ENCODE measurements at regions not wholly inside any gene's neighbourhood (a gene's known extent, or its start where the extent isn't known, plus 50 kb on each side); places are given as distances from the start of the nearest gene placed in this dataset.

DNA sequence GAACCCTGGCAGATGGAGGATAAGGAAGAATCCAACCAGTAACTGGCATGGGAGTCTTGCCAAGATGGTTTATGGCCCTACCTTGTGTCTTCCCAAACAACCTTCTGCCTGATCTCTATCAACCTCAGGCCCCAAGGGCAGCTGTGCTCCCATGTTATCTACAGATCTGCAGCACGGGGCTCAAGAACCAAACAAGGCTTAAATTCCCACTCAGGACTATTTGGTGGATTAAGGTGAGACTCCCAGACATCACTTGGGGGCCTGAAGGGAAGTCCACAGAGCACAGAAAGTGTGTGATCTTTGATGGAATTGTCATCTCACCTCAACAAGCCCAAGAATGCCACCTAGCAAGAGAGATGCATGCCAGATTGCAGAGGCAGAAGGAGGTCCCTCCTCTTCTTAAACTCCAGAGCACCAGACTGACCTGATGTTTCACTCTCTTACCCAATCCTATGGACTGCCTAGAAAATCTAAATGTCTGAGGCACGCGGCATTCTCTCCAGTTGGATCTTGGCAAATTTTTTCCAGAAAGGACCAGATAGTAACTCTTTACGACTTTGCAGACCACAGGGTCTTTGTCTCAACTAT, 759.5 kb upstream of the TBX3 start:
- no peaks in the 10 kb centered on the region for H3K27me3 ChIP-seq (ENCODE audit: insufficient read depth, low read length)
- no peak overlapping the region for H3K4me3 ChIP-seq (ENCODE audit: low read depth, low read length, poor library complexity, severe bottlenecking)
- TF ChIP-seq EZH2 (IDR thresholded peaks at IDR 0.05; ENCODE audit: borderline replicate concordance, low read length) = no peak
- TF ChIP-seq, protein P1, sequence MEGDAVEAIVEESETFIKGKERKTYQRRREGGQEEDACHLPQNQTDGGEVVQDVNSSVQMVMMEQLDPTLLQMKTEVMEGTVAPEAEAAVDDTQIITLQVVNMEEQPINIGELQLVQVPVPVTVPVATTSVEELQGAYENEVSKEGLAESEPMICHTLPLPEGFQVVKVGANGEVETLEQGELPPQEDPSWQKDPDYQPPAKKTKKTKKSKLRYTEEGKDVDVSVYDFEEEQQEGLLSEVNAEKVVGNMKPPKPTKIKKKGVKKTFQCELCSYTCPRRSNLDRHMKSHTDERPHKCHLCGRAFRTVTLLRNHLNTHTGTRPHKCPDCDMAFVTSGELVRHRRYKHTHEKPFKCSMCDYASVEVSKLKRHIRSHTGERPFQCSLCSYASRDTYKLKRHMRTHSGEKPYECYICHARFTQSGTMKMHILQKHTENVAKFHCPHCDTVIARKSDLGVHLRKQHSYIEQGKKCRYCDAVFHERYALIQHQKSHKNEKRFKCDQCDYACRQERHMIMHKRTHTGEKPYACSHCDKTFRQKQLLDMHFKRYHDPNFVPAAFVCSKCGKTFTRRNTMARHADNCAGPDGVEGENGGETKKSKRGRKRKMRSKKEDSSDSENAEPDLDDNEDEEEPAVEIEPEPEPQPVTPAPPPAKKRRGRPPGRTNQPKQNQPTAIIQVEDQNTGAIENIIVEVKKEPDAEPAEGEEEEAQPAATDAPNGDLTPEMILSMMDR (IDR thresholded peaks at IDR 0.05; ENCODE audit: low read length) = no peak
- H4K20me1 ChIP-seq (ENCODE audit: insufficient read depth, low read length) = no peaks in the 10 kb centered on the region
- no peak overlapping the region for H3K27ac ChIP-seq (ENCODE audit: low read depth, low read length, poor library complexity, severe bottlenecking)
- H3K79me2 ChIP-seq (ENCODE audit: insufficient read depth, low read length) = no peaks in the 10 kb centered on the region
- no peaks in the 10 kb centered on the region for H3K9me3 ChIP-seq (ENCODE audit: low read length)
- no peaks in the 10 kb centered on the region for H3F3A ChIP-seq (ENCODE audit: insufficient read depth, low read length)
- H2AFZ ChIP-seq (ENCODE audit: low read length) = no peak overlapping the region
- no peak overlapping the region for H3K9ac ChIP-seq (ENCODE audit: low read length)
- no peaks in the 10 kb centered on the region for H3K4me1 ChIP-seq (ENCODE audit: insufficient read depth, low read length, severe bottlenecking)
- no peaks in the 10 kb centered on the region for H3K9me2 ChIP-seq (ENCODE audit: low read depth, low read length)
- H3K36me3 ChIP-seq (ENCODE audit: insufficient read depth, low read length) = no peaks in the 10 kb centered on the region
- no peak overlapping the region for H3K4me2 ChIP-seq (ENCODE audit: low read length)

DNA sequence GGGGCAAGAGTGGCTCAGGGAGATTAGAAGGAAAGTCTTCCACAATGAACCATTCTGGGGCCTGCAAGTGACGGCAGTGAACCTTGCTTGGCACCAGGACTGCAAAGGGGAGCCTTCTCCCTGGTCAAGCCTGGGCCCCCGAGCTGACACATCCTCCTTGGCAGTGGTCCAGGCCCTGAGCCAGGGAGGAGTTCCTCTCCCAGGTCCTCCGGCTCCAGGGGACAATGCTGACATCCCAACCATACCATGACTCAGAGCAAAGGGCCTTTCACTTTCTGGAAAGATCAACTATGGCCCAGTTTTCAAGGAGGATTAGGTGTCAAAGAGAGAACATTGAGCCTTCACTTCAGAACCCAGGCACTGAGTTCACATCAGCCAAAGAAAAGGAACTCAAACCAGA, 756.5 kb upstream of the TBX3 start:
- Histone ChIP-seq H3K4me3 (ENCODE audit: low read depth, low read length, poor library complexity, severe bottlenecking) (no peak overlapping the region), H4K20me1 (ENCODE audit: insufficient read depth, low read length) (no peaks in the 10 kb centered on the region), H3K27ac (ENCODE audit: low read depth, low read length, poor library complexity, severe bottlenecking) (no peak overlapping the region), H2AFZ (ENCODE audit: low read length) (no peak overlapping the region), H3K9me2 (ENCODE audit: low read depth, low read length) (no peaks in the 10 kb centered on the region), H3K4me2 (ENCODE audit: low read length) (no peak overlapping the region), H3K9me3 (ENCODE audit: low read length) (no peaks in the 10 kb centered on the region), H3K36me3 (ENCODE audit: insufficient read depth, low read length) (no peaks in the 10 kb centered on the region), H3K9ac (ENCODE audit: low read length) (no peak overlapping the region), H3K79me2 (ENCODE audit: insufficient read depth, low read length) (no peaks in the 10 kb centered on the region), H3K4me1 (ENCODE audit: insufficient read depth, low read length, severe bottlenecking) (no peaks in the 10 kb centered on the region), H3K27me3 (ENCODE audit: insufficient read depth, low read length) (no peaks in the 10 kb centered on the region), H3F3A (ENCODE audit: insufficient read depth, low read length) (no peaks in the 10 kb centered on the region)
- no peak for TF ChIP-seq EZH2 (IDR thresholded peaks at IDR 0.05; ENCODE audit: borderline replicate concordance, low read length)
- TF ChIP-seq, protein P1 (IDR thresholded peaks at IDR 0.05; ENCODE audit: low read length) = no peak

DNA sequence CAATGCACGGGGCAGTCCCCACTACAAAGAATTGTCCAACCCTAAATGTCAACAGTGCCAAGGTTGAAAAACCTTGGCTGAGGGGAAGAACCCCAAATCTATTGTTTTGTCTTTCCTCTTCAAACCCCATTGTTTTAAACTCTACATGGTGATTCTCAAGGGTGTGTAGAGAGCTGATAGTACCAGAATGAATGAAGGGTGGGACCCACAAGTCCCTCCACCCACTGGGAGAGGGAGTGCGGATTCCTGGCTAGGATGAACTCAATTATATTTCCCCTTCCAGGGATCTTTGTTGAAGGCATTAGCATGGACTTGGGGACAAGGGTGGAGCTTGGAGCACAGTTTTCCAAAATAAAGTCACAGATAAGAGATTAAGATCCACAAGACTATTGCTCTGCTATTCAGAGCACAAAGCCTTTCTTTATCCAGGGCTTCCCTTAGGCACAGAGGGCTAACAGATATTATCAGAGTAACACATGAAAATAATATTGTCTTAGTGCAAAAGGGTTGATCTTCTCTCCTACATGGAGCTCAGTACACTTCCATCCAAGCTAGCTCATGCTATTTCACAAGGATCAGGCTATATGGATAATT, 755.1 kb upstream of the TBX3 start:
- TF ChIP-seq, protein P1 (IDR thresholded peaks at IDR 0.05; ENCODE audit: low read length) = no peak
- no peak for TF ChIP-seq EZH2 (IDR thresholded peaks at IDR 0.05; ENCODE audit: borderline replicate concordance, low read length)
- Histone ChIP-seq H3K36me3 (ENCODE audit: insufficient read depth, low read length) (no peaks in the 10 kb centered on the region), H3K27ac (ENCODE audit: low read depth, low read length, poor library complexity, severe bottlenecking) (no peak overlapping the region), H3F3A (ENCODE audit: insufficient read depth, low read length) (no peaks in the 10 kb centered on the region), H4K20me1 (ENCODE audit: insufficient read depth, low read length) (no peaks in the 10 kb centered on the region), H3K4me2 (ENCODE audit: low read length) (no peak overlapping the region), H3K9me2 (ENCODE audit: low read depth, low read length) (no peaks in the 10 kb centered on the region), H3K79me2 (ENCODE audit: insufficient read depth, low read length) (no peaks in the 10 kb centered on the region), H3K9ac (ENCODE audit: low read length) (no peak overlapping the region), H3K4me1 (ENCODE audit: insufficient read depth, low read length, severe bottlenecking) (no peaks in the 10 kb centered on the region), H3K9me3 (ENCODE audit: low read length) (no peaks in the 10 kb centered on the region), H3K4me3 (ENCODE audit: low read depth, low read length, poor library complexity, severe bottlenecking) (no peak overlapping the region), H2AFZ (ENCODE audit: low read length) (no peak overlapping the region), H3K27me3 (ENCODE audit: insufficient read depth, low read length) (no peaks in the 10 kb centered on the region)

All from OCI-LY1 (cell line).